PC-3 (cell line): ENCODE measurements at regions not wholly inside any gene's neighbourhood (a gene's known extent, or its start where the extent isn't known, plus 50 kb on each side); places are given as distances from the start of the nearest gene placed in this dataset.

ENCODE experiments used
- ATAC-seq: fragments of 200-7000 bp; cut with Tn5 transposase; 2 replicates; pipeline ENCODE4 v1.9.1; 2020; ENCODE audit warnings: mild to moderate bottlenecking, moderate library complexity
- BruUV-seq: library from RNA; stranded (reverse); fragments of 400-500 nt; replicated peaks from 2 replicates; lab custom pipeline; 2021; lab: Mats Ljungman, UMichigan
- CTCF ChIA-PET: fragments of 300-600 bp; sonication (Branson Sonifier 250); formaldehyde crosslinking; loops from one replicate; lab custom pipeline; 2022; ENCODE audit warnings: antibody characterized with exemption; lab: Charles Lee
- POLR2A ChIA-PET: fragments of 300-600 bp; sonication (Branson Sonifier 250); formaldehyde crosslinking; loops from one replicate; lab custom pipeline; 2022; ENCODE audit warnings: antibody characterized with exemption; ENCODE audit not compliant: unreplicated experiment; lab: Charles Lee
- DNase-seq: peaks from one replicate; pipeline ENCODE4 v3.0.0-alpha.2; 2015
- H2AFZ ChIP-seq: fragments of 300-600 bp; sonication (generic); 2 replicates; pipeline ENCODE4 v1.6.0; 2016; ENCODE audit warnings: antibody characterized with exemption, low read length
- H3F3A ChIP-seq: fragments of 300-600 bp; sonication (generic); one replicate; pipeline ENCODE4 v1.6.0; 2017; ENCODE audit warnings: antibody characterized with exemption, low read length, control low read depth, mild to moderate bottlenecking; ENCODE audit not compliant: unreplicated experiment
- H3K27ac ChIP-seq: fragments of 300-600 bp; sonication (generic); 2 replicates; pipeline ENCODE4 v1.5.1; 2016; ENCODE audit warnings: mild to moderate bottlenecking, low read length
- H3K27me3 ChIP-seq: fragments of 300-600 bp; sonication (generic); 2 replicates; pipeline ENCODE4 v1.6.1; 2016; ENCODE audit warnings: low read length, mixed read lengths
- H3K36me3 ChIP-seq: fragments of 300-600 bp; sonication (generic); 2 replicates; pipeline ENCODE4 v1.6.1; 2016; ENCODE audit warnings: low read depth, mixed run types, low read length, mixed read lengths
- H3K4me1 ChIP-seq: fragments of 300-600 bp; sonication (generic); 2 replicates; pipeline ENCODE4 v1.5.1; 2016; ENCODE audit warnings: low read length; ENCODE audit not compliant: insufficient read depth
- H3K4me2 ChIP-seq: fragments of 300-600 bp; sonication (generic); 2 replicates; pipeline ENCODE4 v1.6.0; 2016; ENCODE audit warnings: low read length
- H3K4me3 ChIP-seq: fragments of 300-600 bp; sonication (generic); 2 replicates; pipeline ENCODE4 v1.5.1; 2016; ENCODE audit warnings: mild to moderate bottlenecking, low read length, mixed read lengths
- H3K79me2 ChIP-seq: fragments of 300-600 bp; sonication (generic); 2 replicates; pipeline ENCODE4 v1.6.1; 2017; ENCODE audit warnings: low read length, mixed read lengths
- H3K9ac ChIP-seq: fragments of 300-600 bp; sonication (generic); 2 replicates; pipeline ENCODE4 v1.6.0; 2016; ENCODE audit warnings: mild to moderate bottlenecking, low read length
- H3K9me2 ChIP-seq: fragments of 300-600 bp; sonication (generic); replicated peaks from 2 replicates; pipeline ENCODE4 v1.6.1; 2016; ENCODE audit warnings: mixed run types, low read length, mixed read lengths
- H3K9me3 ChIP-seq: fragments of 300-600 bp; sonication (generic); 2 replicates; pipeline ENCODE4 v1.6.1; 2016; ENCODE audit warnings: low read length, mixed read lengths
- H4K20me1 ChIP-seq: fragments of 300-600 bp; sonication (generic); 2 replicates; pipeline ENCODE4 v1.6.1; 2016; ENCODE audit warnings: low read length, mixed read lengths
- CTCF ChIP-seq: fragments of 300-600 bp; sonication (generic); conservative IDR thresholded peaks from 2 replicates; pipeline ENCODE4 v1.5.1; 2017; ENCODE audit warnings: antibody characterized with exemption, low read depth, mild to moderate bottlenecking, low read length
- EZH2 ChIP-seq: fragments of 300-600 bp; sonication (generic); IDR thresholded peaks from one replicate; pipeline ENCODE4 v1.6.1; 2017; ENCODE audit warnings: antibody characterized with exemption, mild to moderate bottlenecking, low read length; ENCODE audit not compliant: unreplicated experiment
- EZH2phosphoT487 ChIP-seq: fragments of 300-600 bp; sonication (generic); IDR thresholded peaks from 2 replicates; pipeline ENCODE4 v1.6.1; 2018; ENCODE audit warnings: mild to moderate bottlenecking, antibody characterized with exemption, low read length, borderline replicate concordance
- intact Hi-C: fragments of 100-400 bp; cut with micrococcal nuclease; formaldehyde crosslinking; loops from 2 replicates; pipeline ENCODE4 v1.9.0; 2023

- ChIA-PET CTCF (no interaction called here), POLR2A (no interaction called here)
- BruUV-seq = no TSS peak
- intact Hi-C loops = no loop called here
- Histone ChIP-seq H3K9me3 (no peaks in the 10 kb centered on the region), H3K36me3 (no peaks in the 10 kb centered on the region), H3K27me3 (peaks cover 4% of the 10 kb centered on the region; the same call in 1 of the 2 replicates), H3K9me2 (no peaks in the 10 kb centered on the region), H3K27ac (no peak overlapping the region), H2AFZ (no peak overlapping the region), H3K79me2 (no peaks in the 10 kb centered on the region), H3K4me2 (no peak overlapping the region), H3K4me3 (no peak overlapping the region), H3F3A (no peaks in the 10 kb centered on the region), H3K9ac (no peak overlapping the region), H4K20me1 (no peaks in the 10 kb centered on the region), H3K4me1 (no peaks in the 10 kb centered on the region)
- DNase-seq = no peak
- no peak for ATAC-seq
- TF ChIP-seq EZH2phosphoT487 (no peak), EZH2 (no peak), CTCF (no peak)
Measured at GRCh38 chr3:127089486-127090145, 103.3 kb upstream of the PRR23E start.

- BruUV-seq = no TSS peak
- TF ChIP-seq EZH2phosphoT487 (no peak), EZH2 (no peak), CTCF (no peak)
- Histone ChIP-seq H2AFZ (no peak overlapping the region), H4K20me1 (no peaks in the 10 kb centered on the region), H3K4me2 (no peak overlapping the region), H3F3A (no peaks in the 10 kb centered on the region), H3K79me2 (no peaks in the 10 kb centered on the region), H3K9me2 (no peaks in the 10 kb centered on the region), H3K9ac (no peak overlapping the region), H3K9me3 (no peaks in the 10 kb centered on the region), H3K4me1 (no peaks in the 10 kb centered on the region), H3K36me3 (no peaks in the 10 kb centered on the region), H3K4me3 (no peak overlapping the region), H3K27me3 (no peaks in the 10 kb centered on the region), H3K27ac (no peak overlapping the region)
- DNase-seq = no peak
- POLR2A ChIA-PET = no interaction called here
- no peak for ATAC-seq
- CTCF ChIA-PET = no interaction called here
- intact Hi-C loops = no loop called here
Measured at GRCh38 chr3:127090218-127091160, 102.4 kb upstream of the PRR23E start.
